IMR-90 (cell line): ENCODE measurements at regions not wholly inside any gene's neighbourhood (a gene's known extent, or its start where the extent isn't known, plus 50 kb on each side); places are given as distances from the start of the nearest gene placed in this dataset.

Experiments
- BHLHE40 ChIP-seq: fragments of 150-350 bp; IDR thresholded peaks from 2 replicates; pipeline ENCODE4 v1.6.1; 2016; ENCODE audit warnings: mild to moderate bottlenecking, low read depth, low read length
- CEBPB ChIP-seq: IDR thresholded peaks from 2 replicates; pipeline ENCODE4 v1.6.1; 2012; ENCODE audit warnings: low read depth, low read length, improper control_type of control experiment
- CHD1 ChIP-seq: IDR thresholded peaks from 2 replicates; pipeline ENCODE4 v1.6.1; 2012; ENCODE audit warnings: low read depth, low read length, improper control_type of control experiment
- CTCF ChIP-seq: conservative IDR thresholded peaks from 2 replicates; pipeline ENCODE4 v1.5.1; 2012; ENCODE audit warnings: mild to moderate bottlenecking, low read depth, low read length, improper control_type of control experiment
- ELK1 ChIP-seq: fragments of 150-350 bp; IDR thresholded peaks from 2 replicates; pipeline ENCODE4 v1.6.1; 2016; ENCODE audit warnings: low read depth, mild to moderate bottlenecking, low read length, moderate library complexity, borderline replicate concordance
- FOS ChIP-seq: fragments of 150-350 bp; IDR thresholded peaks from 2 replicates; pipeline ENCODE4 v1.6.1; 2016; ENCODE audit warnings: low read depth, low read length
- MAFK ChIP-seq: IDR thresholded peaks from 2 replicates; pipeline ENCODE4 v1.6.1; 2012; ENCODE audit warnings: low read depth, low read length, improper control_type of control experiment
- MXI1 ChIP-seq: IDR thresholded peaks from 2 replicates; pipeline ENCODE4 v1.6.1; 2012; ENCODE audit warnings: low read depth, mild to moderate bottlenecking, low read length, moderate library complexity, borderline replicate concordance
- NFE2L2 ChIP-seq: fragments of 150-350 bp; IDR thresholded peaks from 2 replicates; pipeline ENCODE4 v1.6.1; 2016; ENCODE audit warnings: low read depth, mild to moderate bottlenecking, low read length
- POLR2A ChIP-seq: IDR thresholded peaks from 2 replicates; pipeline ENCODE4 v1.6.1; 2012; ENCODE audit warnings: mild to moderate bottlenecking, low read depth, low read length
- RCOR1 ChIP-seq: IDR thresholded peaks from 2 replicates; pipeline ENCODE4 v1.6.1; 2012; ENCODE audit warnings: mild to moderate bottlenecking, low read length, improper control_type of control experiment; ENCODE audit not compliant: insufficient replicate concordance
- RFX5 ChIP-seq: IDR thresholded peaks from 2 replicates; pipeline ENCODE4 v1.8.0; 2012; ENCODE audit warnings: low read depth, mild to moderate bottlenecking, low read length, moderate library complexity
- SMC3 ChIP-seq: fragments of 150-350 bp; IDR thresholded peaks from 2 replicates; pipeline ENCODE4 v1.6.1; 2016; ENCODE audit warnings: low read depth, mild to moderate bottlenecking, antibody characterized with exemption, low read length, moderate library complexity
- USF2 ChIP-seq: fragments of 150-350 bp; IDR thresholded peaks from 2 replicates; pipeline ENCODE4 v1.6.1; 2017; ENCODE audit warnings: mild to moderate bottlenecking, antibody characterized with exemption, low read length, low read depth

- TF ChIP-seq CTCF (no peak), POLR2A (no peak), CEBPB (no peak), RCOR1 (no peak), MAFK (no peak), SMC3 (no peak), FOS (no peak), RFX5 (no peak), BHLHE40 (no peak), CHD1 (no peak), MXI1 (no peak), ELK1 (no peak), USF2 (no peak), NFE2L2 (no peak)
Observed at GRCh38 chr10:63710703-63711102, 189.5 kb downstream of the REEP3 start.
